ENCODE measurements at regions not wholly inside any gene's neighbourhood (a gene's known extent, or its start where the extent isn't known, plus 50 kb on each side); places are given as distances from the start of the nearest gene placed in this dataset.

- intact Hi-C loops (cut with DNase I; ENCODE audit: low total_unique reads): no loop called here
- Histone ChIP-seq H3K27ac (no peak overlapping the region), H3K9me3 (no peaks in the 10 kb centered on the region), H3K4me1 (peaks cover 13% of the 10 kb centered on the region), H3K27me3 (no peaks in the 10 kb centered on the region), H3K36me3 (ENCODE audit: low read depth, missing control alignments) (no peaks in the 10 kb centered on the region), H3K4me3 (no peak overlapping the region)
- no peak for DNase-seq
- TF ChIP-seq CTCF (IDR thresholded peaks at IDR 0.05): no peak
- no peak for TF ChIP-seq POLR2A (IDR thresholded peaks at IDR 0.05)
- 37 to 42% methylated on average over 6 of the region's 6 CpGs for WGBS, 2 donors
Observed at GRCh38 chr19:32038961-32039360, 306.4 kb upstream of the ZNF507 start.

- Histone ChIP-seq H3K27me3 (no peaks in the 10 kb centered on the region), H3K4me3 (no peak overlapping the region), H3K27ac (no peak overlapping the region), H3K9me3 (no peaks in the 10 kb centered on the region), H3K4me1 (peaks cover 13% of the 10 kb centered on the region), H3K36me3 (ENCODE audit: low read depth, missing control alignments) (no peaks in the 10 kb centered on the region)
- WGBS, 2 donors: 47 to 54% methylated on average over 13 of the region's 13 CpGs
- TF ChIP-seq POLR2A (IDR thresholded peaks at IDR 0.05): no peak
- no peak for TF ChIP-seq CTCF (IDR thresholded peaks at IDR 0.05)
- no peak for DNase-seq
- intact Hi-C loops (cut with DNase I; ENCODE audit: low total_unique reads): no loop called here
Observed at GRCh38 chr19:32039440-32039839, 306.0 kb upstream of the ZNF507 start.

DNA sequence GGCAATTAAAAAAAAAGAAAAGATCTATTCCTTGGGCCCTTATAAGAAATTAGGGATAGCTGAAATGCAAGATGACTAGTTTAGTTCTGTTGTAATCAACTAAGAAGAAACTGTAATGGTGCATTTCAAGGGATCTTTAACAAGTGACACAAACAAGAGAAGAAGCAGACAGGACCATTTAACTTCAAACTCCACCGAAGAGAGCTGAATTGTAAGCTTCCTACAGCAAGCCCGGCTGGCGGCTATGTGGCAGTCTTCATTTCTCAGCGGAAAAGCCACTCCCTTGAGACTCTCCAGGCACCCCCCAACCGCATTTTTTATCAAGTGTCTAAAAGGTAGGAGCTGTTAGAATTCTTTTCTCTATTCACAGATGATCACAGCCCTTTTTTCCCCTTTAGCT lies 305.2 kb upstream of the ZNF507 start:
- TF ChIP-seq CTCF (IDR thresholded peaks at IDR 0.05) (no peak), POLR2A (IDR thresholded peaks at IDR 0.05) (no peak)
- Histone ChIP-seq H3K27ac (no peak overlapping the region), H3K4me1 (peaks cover 13% of the 10 kb centered on the region), H3K36me3 (ENCODE audit: low read depth, missing control alignments) (no peaks in the 10 kb centered on the region), H3K9me3 (no peaks in the 10 kb centered on the region), H3K27me3 (no peaks in the 10 kb centered on the region), H3K4me3 (no peak overlapping the region)
- intact Hi-C loops (cut with DNase I; ENCODE audit: low total_unique reads): no loop called here
- DNase-seq: no peak
- WGBS, 2 donors: 75 to 79% methylated on average over 5 of the region's 5 CpGs

- Histone ChIP-seq H3K27me3 (no peaks in the 10 kb centered on the region), H3K27ac (no peak overlapping the region), H3K36me3 (ENCODE audit: low read depth, missing control alignments) (no peaks in the 10 kb centered on the region), H3K4me3 (peak overlapping the region; percentile 15 to 38), H3K4me1 (peaks cover 13% of the 10 kb centered on the region), H3K9me3 (no peaks in the 10 kb centered on the region)
- intact Hi-C loops (cut with DNase I; ENCODE audit: low total_unique reads): no loop called here
- WGBS, 2 donors: 0% methylated on average over 23 of the region's 23 CpGs
- TF ChIP-seq CTCF (IDR thresholded peaks at IDR 0.05) (peak; percentile 76 to 88 (median 78)), POLR2A (IDR thresholded peaks at IDR 0.05) (no peak)
- DNase-seq: peak; percentile 75
Observed at GRCh38 chr19:32041681-32042292, 303.6 kb upstream of the ZNF507 start.

GRCh38 chr19:32047788-32048187 lies 297.6 kb upstream of the ZNF507 start:
- no peak for DNase-seq
- Histone ChIP-seq H3K36me3 (ENCODE audit: low read depth, missing control alignments) (no peaks in the 10 kb centered on the region), H3K4me3 (no peak overlapping the region), H3K9me3 (no peaks in the 10 kb centered on the region), H3K4me1 (no peaks in the 10 kb centered on the region), H3K27ac (no peak overlapping the region), H3K27me3 (no peaks in the 10 kb centered on the region)
- intact Hi-C loops (cut with DNase I; ENCODE audit: low total_unique reads): no loop called here
- TF ChIP-seq CTCF (IDR thresholded peaks at IDR 0.05) (no peak), POLR2A (IDR thresholded peaks at IDR 0.05) (no peak)
- 52 to 66% methylated on average over 3 to 5 of the region's 5 CpGs for WGBS, 2 donors
